ENCODE measurements at regions not wholly inside any gene's neighbourhood (a gene's known extent, or its start where the extent isn't known, plus 50 kb on each side); places are given as distances from the start of the nearest gene placed in this dataset.

DNA sequence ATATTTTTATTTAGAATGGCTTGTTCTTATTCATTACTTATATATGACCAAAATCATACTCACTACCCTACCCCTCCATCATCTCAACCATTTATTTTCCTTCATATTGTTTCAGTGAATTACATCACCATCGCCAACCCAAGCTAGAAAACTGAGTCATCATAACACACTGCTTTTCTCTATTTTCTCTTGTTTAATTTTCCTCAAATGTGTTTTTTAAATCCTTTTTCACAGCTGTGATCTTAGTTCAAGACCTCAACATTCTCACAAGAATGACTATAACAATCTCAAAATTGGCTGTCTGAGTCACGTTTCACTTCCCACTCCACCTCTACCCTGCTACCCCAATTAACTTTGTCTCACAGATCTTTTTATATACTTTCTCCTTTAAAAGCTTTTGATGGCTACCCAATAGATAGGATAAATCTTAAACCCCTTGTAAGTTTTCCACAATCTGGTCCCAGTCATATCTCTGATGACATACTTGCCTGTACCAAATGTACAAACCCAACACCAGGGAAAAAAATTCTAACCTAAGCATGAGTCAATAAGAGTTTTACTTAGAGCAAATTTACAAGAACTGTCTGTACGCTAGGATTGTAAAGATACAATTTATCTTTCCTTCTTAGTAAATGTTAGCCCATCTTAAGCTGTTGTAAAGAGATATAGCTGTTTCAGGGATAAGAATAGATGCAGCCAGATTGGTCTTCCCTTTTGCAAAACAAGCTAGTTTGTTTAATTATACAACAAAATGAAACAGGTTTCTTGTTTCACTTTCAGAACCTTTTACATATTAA lies 635.1 kb upstream of the SLC39A10 start:
- no peak overlapping the region for H3K4me2 ChIP-seq (ENCODE audit: low read length, poor library complexity, severe bottlenecking)
- WGBS: 75% methylated on average over 2 of the region's 3 CpGs
- no peak overlapping the region for H2BK120ac ChIP-seq (ENCODE audit: low read depth, low read length)
- no peak overlapping the region for H4K8ac ChIP-seq (ENCODE audit: low read length)
- H2BK12ac ChIP-seq (ENCODE audit: low read length in 2 of 2): no peak overlapping the region
- no peaks in the 10 kb centered on the region for H3K9me3 ChIP-seq (ENCODE audit: control insufficient read depth, low read length)
- no peak overlapping the region for H2AK5ac ChIP-seq (ENCODE audit: low read length, severe bottlenecking)
- no peaks in the 10 kb centered on the region for H3K36me3 ChIP-seq (ENCODE audit: control insufficient read depth in 1 of 2, insufficient read depth in 2 of 2, low read depth in 1 of 2, low read length in 2 of 2)
- H3K9ac ChIP-seq (ENCODE audit: low read length): no peak overlapping the region
- H3K27ac ChIP-seq (ENCODE audit: low read length, poor library complexity, severe bottlenecking): no peak overlapping the region
- no peak overlapping the region for H3K4me3 ChIP-seq (ENCODE audit: insufficient read depth in 1 of 2, low read depth in 1 of 2, low read length in 2 of 2)
- no peaks in the 10 kb centered on the region for H3K27me3 ChIP-seq (ENCODE audit: control insufficient read depth in 1 of 2, insufficient read depth in 1 of 2, low read length in 2 of 2)
- H3K14ac ChIP-seq (ENCODE audit: low read length in 2 of 2): no peak overlapping the region
- H3K79me1 ChIP-seq (replicated peaks; ENCODE audit: low read length, poor library complexity, severe bottlenecking): no peaks in the 10 kb centered on the region
- no peak overlapping the region for H2BK15ac ChIP-seq (ENCODE audit: low read depth, poor library complexity, severe bottlenecking)
- DNase-seq: peak; percentile 22
- H3K23ac ChIP-seq (ENCODE audit: low read length in 2 of 2): no peak overlapping the region
- H2BK5ac ChIP-seq (ENCODE audit: low read depth, low read length, poor library complexity, severe bottlenecking): no peak overlapping the region
- H4K91ac ChIP-seq (ENCODE audit: low read length): no peak overlapping the region
- H3K18ac ChIP-seq (ENCODE audit: low read depth in 1 of 2, low read length in 2 of 2): no peak overlapping the region
- no peaks in the 10 kb centered on the region for H3K4me1 ChIP-seq (ENCODE audit: control insufficient read depth, insufficient read depth, low read depth, low read length)
- no peak overlapping the region for H2AFZ ChIP-seq (ENCODE audit: low read depth, low read length)
- H3K4ac ChIP-seq (ENCODE audit: low read depth in 1 of 2, low read length in 2 of 2): no peak overlapping the region

DNA sequence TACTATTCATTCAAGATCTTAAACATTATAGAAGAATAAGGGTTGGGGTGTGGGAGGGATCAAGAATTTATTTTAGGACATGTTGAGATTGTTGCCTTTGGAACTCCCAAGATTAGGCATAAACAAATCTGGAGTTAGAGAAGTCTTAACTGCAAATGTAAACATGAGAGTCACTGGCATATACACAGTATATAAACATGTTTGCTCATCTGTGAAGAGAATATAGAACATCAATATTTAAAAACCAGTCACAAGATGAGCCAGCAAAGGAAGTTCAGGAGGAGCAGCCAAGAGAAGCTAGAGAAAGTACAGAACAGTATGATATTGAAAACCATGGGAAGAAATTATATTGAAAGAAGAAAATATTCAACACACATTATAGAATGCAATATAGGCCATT lies 638.6 kb upstream of the SLC39A10 start:
- Histone ChIP-seq H2AFZ (ENCODE audit: low read depth, low read length) (no peak overlapping the region), H4K91ac (ENCODE audit: low read length) (no peak overlapping the region), H3K27ac (ENCODE audit: low read length, poor library complexity, severe bottlenecking) (no peak overlapping the region), H3K79me1 (replicated peaks; ENCODE audit: low read length, poor library complexity, severe bottlenecking) (no peaks in the 10 kb centered on the region), H2AK5ac (ENCODE audit: low read length, severe bottlenecking) (no peak overlapping the region), H3K14ac (ENCODE audit: low read length in 2 of 2) (no peak overlapping the region), H2BK120ac (ENCODE audit: low read depth, low read length) (no peak overlapping the region), H3K9me3 (ENCODE audit: control insufficient read depth, low read length) (no peaks in the 10 kb centered on the region), H3K4ac (ENCODE audit: low read depth in 1 of 2, low read length in 2 of 2) (no peak overlapping the region), H3K36me3 (ENCODE audit: control insufficient read depth in 1 of 2, insufficient read depth in 2 of 2, low read depth in 1 of 2, low read length in 2 of 2) (no peaks in the 10 kb centered on the region), H3K4me1 (ENCODE audit: control insufficient read depth, insufficient read depth, low read depth, low read length) (no peaks in the 10 kb centered on the region), H3K4me2 (ENCODE audit: low read length, poor library complexity, severe bottlenecking) (no peak overlapping the region), H3K18ac (ENCODE audit: low read depth in 1 of 2, low read length in 2 of 2) (no peak overlapping the region), H2BK12ac (ENCODE audit: low read length in 2 of 2) (no peak overlapping the region), H3K4me3 (ENCODE audit: insufficient read depth in 1 of 2, low read depth in 1 of 2, low read length in 2 of 2) (no peak overlapping the region), H2BK5ac (ENCODE audit: low read depth, low read length, poor library complexity, severe bottlenecking) (no peak overlapping the region), H3K23ac (ENCODE audit: low read length in 2 of 2) (no peak overlapping the region), H4K8ac (ENCODE audit: low read length) (no peak overlapping the region), H2BK15ac (ENCODE audit: low read depth, poor library complexity, severe bottlenecking) (no peak overlapping the region), H3K9ac (ENCODE audit: low read length) (no peak overlapping the region), H3K27me3 (ENCODE audit: control insufficient read depth in 1 of 2, insufficient read depth in 1 of 2, low read length in 2 of 2) (no peaks in the 10 kb centered on the region)
- DNase-seq: peak; percentile 43

DNA sequence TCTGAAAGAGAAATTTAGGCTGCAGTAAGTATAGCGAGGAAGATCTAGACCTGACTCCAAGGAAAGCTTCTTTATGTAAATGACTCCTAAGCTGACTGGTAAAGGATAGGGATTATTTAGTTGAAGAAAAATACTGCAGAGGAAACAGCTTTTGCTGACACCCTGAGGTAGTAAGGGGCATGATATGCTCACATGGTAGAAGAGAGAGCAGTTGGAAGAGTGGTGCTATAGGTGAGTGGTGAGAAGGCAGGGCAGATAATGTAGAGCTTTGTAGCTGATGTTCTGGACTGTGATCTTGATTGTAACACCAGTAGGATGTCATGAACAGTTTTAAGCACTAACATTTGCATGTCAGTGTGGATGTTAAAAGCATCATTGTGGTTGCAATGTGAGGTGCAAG lies 639.1 kb upstream of the SLC39A10 start:
- Histone ChIP-seq H3K4me2 (ENCODE audit: low read length, poor library complexity, severe bottlenecking) (no peak overlapping the region), H3K14ac (ENCODE audit: low read length in 2 of 2) (no peak overlapping the region), H3K9ac (ENCODE audit: low read length) (no peak overlapping the region), H2BK12ac (ENCODE audit: low read length in 2 of 2) (no peak overlapping the region), H3K27ac (ENCODE audit: low read length, poor library complexity, severe bottlenecking) (no peak overlapping the region), H3K9me3 (ENCODE audit: control insufficient read depth, low read length) (no peaks in the 10 kb centered on the region), H3K4me3 (ENCODE audit: insufficient read depth in 1 of 2, low read depth in 1 of 2, low read length in 2 of 2) (no peak overlapping the region), H3K4me1 (ENCODE audit: control insufficient read depth, insufficient read depth, low read depth, low read length) (no peaks in the 10 kb centered on the region), H4K91ac (ENCODE audit: low read length) (no peak overlapping the region), H2BK15ac (ENCODE audit: low read depth, poor library complexity, severe bottlenecking) (no peak overlapping the region), H4K8ac (ENCODE audit: low read length) (no peak overlapping the region), H3K36me3 (ENCODE audit: control insufficient read depth in 1 of 2, insufficient read depth in 2 of 2, low read depth in 1 of 2, low read length in 2 of 2) (no peaks in the 10 kb centered on the region), H2AK5ac (ENCODE audit: low read length, severe bottlenecking) (no peak overlapping the region), H3K23ac (ENCODE audit: low read length in 2 of 2) (no peak overlapping the region), H2BK5ac (ENCODE audit: low read depth, low read length, poor library complexity, severe bottlenecking) (no peak overlapping the region), H3K18ac (ENCODE audit: low read depth in 1 of 2, low read length in 2 of 2) (no peak overlapping the region), H2AFZ (ENCODE audit: low read depth, low read length) (no peak overlapping the region), H3K79me1 (replicated peaks; ENCODE audit: low read length, poor library complexity, severe bottlenecking) (no peaks in the 10 kb centered on the region), H2BK120ac (ENCODE audit: low read depth, low read length) (no peak overlapping the region), H3K27me3 (ENCODE audit: control insufficient read depth in 1 of 2, insufficient read depth in 1 of 2, low read length in 2 of 2) (no peaks in the 10 kb centered on the region), H3K4ac (ENCODE audit: low read depth in 1 of 2, low read length in 2 of 2) (no peak overlapping the region)
- peak; percentile 31 for DNase-seq
- WGBS: 91% methylated on average over 1 of the region's 1 CpG

DNA sequence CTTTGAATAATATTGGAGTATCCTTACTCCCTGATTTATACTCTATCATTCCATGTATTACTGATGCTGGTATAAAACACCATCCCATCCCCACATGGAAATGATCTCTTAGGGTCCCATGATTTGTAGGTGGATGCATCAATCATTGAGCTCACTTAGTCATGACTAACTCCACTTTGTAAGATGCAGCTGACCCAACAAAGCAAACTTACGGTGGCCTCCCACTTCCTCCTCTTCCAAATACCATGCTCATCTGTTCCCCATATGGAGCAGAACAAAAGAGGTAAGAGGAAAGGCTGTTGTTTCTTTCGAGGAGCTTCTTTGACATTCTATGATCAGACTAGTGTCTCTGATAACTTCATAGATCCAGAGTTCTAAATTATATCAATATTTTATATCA lies 640.2 kb upstream of the SLC39A10 start:
- Histone ChIP-seq H3K14ac (ENCODE audit: low read length in 2 of 2) (no peak overlapping the region), H2AFZ (ENCODE audit: low read depth, low read length) (no peak overlapping the region), H3K4me1 (ENCODE audit: control insufficient read depth, insufficient read depth, low read depth, low read length) (no peaks in the 10 kb centered on the region), H3K27me3 (ENCODE audit: control insufficient read depth in 1 of 2, insufficient read depth in 1 of 2, low read length in 2 of 2) (no peaks in the 10 kb centered on the region), H2BK15ac (ENCODE audit: low read depth, poor library complexity, severe bottlenecking) (no peak overlapping the region), H2BK120ac (ENCODE audit: low read depth, low read length) (no peak overlapping the region), H3K23ac (ENCODE audit: low read length in 2 of 2) (no peak overlapping the region), H3K9ac (ENCODE audit: low read length) (no peak overlapping the region), H3K4me3 (ENCODE audit: insufficient read depth in 1 of 2, low read depth in 1 of 2, low read length in 2 of 2) (no peak overlapping the region), H3K9me3 (ENCODE audit: control insufficient read depth, low read length) (no peaks in the 10 kb centered on the region), H3K79me1 (replicated peaks; ENCODE audit: low read length, poor library complexity, severe bottlenecking) (no peaks in the 10 kb centered on the region), H4K8ac (ENCODE audit: low read length) (no peak overlapping the region), H3K4me2 (ENCODE audit: low read length, poor library complexity, severe bottlenecking) (no peak overlapping the region), H3K18ac (ENCODE audit: low read depth in 1 of 2, low read length in 2 of 2) (no peak overlapping the region), H2BK12ac (ENCODE audit: low read length in 2 of 2) (no peak overlapping the region), H2AK5ac (ENCODE audit: low read length, severe bottlenecking) (no peak overlapping the region), H3K27ac (ENCODE audit: low read length, poor library complexity, severe bottlenecking) (no peak overlapping the region), H4K91ac (ENCODE audit: low read length) (no peak overlapping the region), H2BK5ac (ENCODE audit: low read depth, low read length, poor library complexity, severe bottlenecking) (no peak overlapping the region), H3K4ac (ENCODE audit: low read depth in 1 of 2, low read length in 2 of 2) (no peak overlapping the region), H3K36me3 (ENCODE audit: control insufficient read depth in 1 of 2, insufficient read depth in 2 of 2, low read depth in 1 of 2, low read length in 2 of 2) (no peaks in the 10 kb centered on the region)
- no CpG with 5 or more reads among the region's 2 CpGs for WGBS
- no peak for DNase-seq
